A673 (cell line): ENCODE measurements at regions not wholly inside any gene's neighbourhood (a gene's known extent, or its start where the extent isn't known, plus 50 kb on each side); places are given as distances from the start of the nearest gene placed in this dataset.

Experiments used
- CTCF ChIP-seq: fragments of 300-800, 200-600 bp; sonication (generic); conservative IDR thresholded peaks from 2 replicates; pipeline ENCODE4 v1.5.1; 2017; ENCODE audit warnings: low read depth, mild to moderate bottlenecking, antibody characterized with exemption, low read length, moderate library complexity, mixed read lengths
- EZH2 ChIP-seq: fragments of 200-600 bp; sonication (generic); IDR thresholded peaks from 2 replicates; pipeline ENCODE4 v1.6.1; 2017; ENCODE audit warnings: borderline replicate concordance, low read depth, mild to moderate bottlenecking, mixed read lengths, antibody characterized with exemption, low read length; ENCODE audit not compliant: poor library complexity, severe bottlenecking

GRCh38 chr14:65348137-65348536 lies 64.4 kb upstream of the FUT8 start:
- TF ChIP-seq CTCF (no peak), EZH2 (no peak)
